Glutamatergic neuron (in vitro differentiated cells): ENCODE measurements at regions not wholly inside any gene's neighbourhood (a gene's known extent, or its start where the extent isn't known, plus 50 kb on each side); places are given as distances from the start of the nearest gene placed in this dataset.

Experiments used
- DNase-seq: peaks from one replicate; pipeline ENCODE4 v3.0.0; 2022
- H3K27ac Mint-ChIP-seq: one replicate; pipeline ENCODE4 v1.8.0; 2020; ENCODE audit warnings: mild to moderate bottlenecking, mixed read lengths, inconsistent platforms; ENCODE audit not compliant: unreplicated experiment
- H3K27me3 Mint-ChIP-seq: one replicate; pipeline ENCODE4 v1.8.0; 2020; ENCODE audit warnings: mild to moderate bottlenecking, moderate library complexity, mixed read lengths, inconsistent platforms; ENCODE audit not compliant: unreplicated experiment
- H3K36me3 Mint-ChIP-seq: one replicate; pipeline ENCODE4 v1.8.0; 2020; ENCODE audit warnings: mild to moderate bottlenecking, mixed read lengths, inconsistent platforms; ENCODE audit not compliant: unreplicated experiment
- H3K4me1 Mint-ChIP-seq: one replicate; pipeline ENCODE4 v1.8.0; 2020; ENCODE audit warnings: mild to moderate bottlenecking, low read depth, mixed read lengths, inconsistent platforms; ENCODE audit not compliant: unreplicated experiment
- H3K4me3 Mint-ChIP-seq: one replicate; pipeline ENCODE4 v1.8.0; 2020; ENCODE audit warnings: mild to moderate bottlenecking, mixed read lengths, inconsistent platforms; ENCODE audit not compliant: unreplicated experiment
- H3K9me3 Mint-ChIP-seq: one replicate; pipeline ENCODE4 v1.8.0; 2020; ENCODE audit warnings: mild to moderate bottlenecking, moderate library complexity, mixed read lengths, inconsistent platforms; ENCODE audit not compliant: unreplicated experiment
- CTCF ChIP-seq: fragments of 200-600 bp; sonication (generic); IDR thresholded peaks from one replicate; pipeline ENCODE4 v1.5.0; 2021; ENCODE audit not compliant: partially characterized antibody, unreplicated experiment

GRCh38 chr2:52135235-52135634, 1103.3 kb upstream of the NRXN1 start:
- no peak for TF ChIP-seq CTCF
- Mint-ChIP-seq H3K4me1 (no peaks in the 10 kb centered on the region), H3K27ac (no peak overlapping the region), H3K9me3 (no peaks in the 10 kb centered on the region), H3K27me3 (no peaks in the 10 kb centered on the region), H3K4me3 (no peak overlapping the region), H3K36me3 (no peaks in the 10 kb centered on the region)
- DNase-seq, result no peak

- H3K27ac Mint-ChIP-seq, result no peak overlapping the region
- no peaks in the 10 kb centered on the region for H3K27me3 Mint-ChIP-seq
- H3K9me3 Mint-ChIP-seq, result no peaks in the 10 kb centered on the region
- H3K4me1 Mint-ChIP-seq, result no peaks in the 10 kb centered on the region
- no peak for TF ChIP-seq CTCF
- H3K36me3 Mint-ChIP-seq, result no peaks in the 10 kb centered on the region
- DNase-seq, result no peak
- no peak overlapping the region for H3K4me3 Mint-ChIP-seq
These were observed 1096.1 kb upstream of the NRXN1 start for GRCh38 chr2:52128081-52128480.

- TF ChIP-seq CTCF, result no peak
- no peaks in the 10 kb centered on the region for H3K9me3 Mint-ChIP-seq
- H3K4me3 Mint-ChIP-seq, result no peak overlapping the region
- DNase-seq, result no peak
- H3K36me3 Mint-ChIP-seq, result no peaks in the 10 kb centered on the region
- H3K4me1 Mint-ChIP-seq, result no peaks in the 10 kb centered on the region
- no peaks in the 10 kb centered on the region for H3K27me3 Mint-ChIP-seq
- H3K27ac Mint-ChIP-seq, result no peak overlapping the region
These were observed 1095.6 kb upstream of the NRXN1 start for GRCh38 chr2:52127527-52127926.

- no peak for DNase-seq
- no peak for TF ChIP-seq CTCF
- Mint-ChIP-seq H3K4me1 (no peaks in the 10 kb centered on the region), H3K9me3 (no peaks in the 10 kb centered on the region), H3K36me3 (no peaks in the 10 kb centered on the region), H3K4me3 (no peak overlapping the region), H3K27ac (no peak overlapping the region), H3K27me3 (no peaks in the 10 kb centered on the region)
These were observed 1085.4 kb upstream of the NRXN1 start for GRCh38 chr2:52117299-52117698.

- Mint-ChIP-seq H3K27ac (no peak overlapping the region), H3K9me3 (no peaks in the 10 kb centered on the region), H3K4me3 (no peak overlapping the region), H3K36me3 (no peaks in the 10 kb centered on the region), H3K27me3 (no peaks in the 10 kb centered on the region), H3K4me1 (no peaks in the 10 kb centered on the region)
- TF ChIP-seq CTCF, result no peak
- DNase-seq, result no peak
These were observed 1083.8 kb upstream of the NRXN1 start for GRCh38 chr2:52115750-52116149.
